Mammary epithelial cell (primary cell): ENCODE measurements at regions not wholly inside any gene's neighbourhood (a gene's known extent, or its start where the extent isn't known, plus 50 kb on each side); places are given as distances from the start of the nearest gene placed in this dataset.

Source experiments
- EZH2 ChIP-seq: IDR thresholded peaks from 2 replicates; pipeline ENCODE4 v1.6.1; 2012; ENCODE audit warnings: low read length, inconsistent platforms, borderline replicate concordance
- TF ChIP-seq, protein P1 (sequence below), 2 donors: IDR thresholded peaks in 1 of 2; conservative IDR thresholded peaks in 1 of 2; 2 replicates each; pipeline ENCODE4 v1.5.1; 2011 to 2012; ENCODE audit warnings: inconsistent platforms in 2 of 2, low read length in 2 of 2, mild to moderate bottlenecking in 2 of 2, control low read depth in 1 of 2, low read depth in 1 of 2; ENCODE audit not compliant: insufficient read depth in 1 of 2; ENCODE audit errors: extremely low read depth in 1 of 2

DNA sequence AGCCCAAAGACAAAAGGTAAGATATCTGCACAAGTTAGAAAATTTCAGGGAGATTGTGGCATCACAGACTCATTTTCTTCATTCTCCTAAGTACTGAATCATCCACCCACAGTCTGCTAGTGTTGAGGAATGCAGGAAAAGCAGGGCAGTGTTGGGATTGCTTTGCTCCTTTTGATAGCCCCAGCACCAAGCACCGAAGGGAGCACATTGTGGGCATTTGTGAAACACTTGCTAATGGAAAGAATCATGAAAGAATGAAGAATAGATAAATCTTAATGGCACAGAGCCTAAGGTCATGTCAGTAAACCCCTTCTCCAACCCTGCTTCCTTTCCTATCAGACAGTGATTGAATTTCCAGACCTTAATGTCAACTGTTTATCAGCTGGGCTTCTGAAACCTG is 103.1 kb upstream of the GPRIN3 start:
- TF ChIP-seq, protein P1, sequence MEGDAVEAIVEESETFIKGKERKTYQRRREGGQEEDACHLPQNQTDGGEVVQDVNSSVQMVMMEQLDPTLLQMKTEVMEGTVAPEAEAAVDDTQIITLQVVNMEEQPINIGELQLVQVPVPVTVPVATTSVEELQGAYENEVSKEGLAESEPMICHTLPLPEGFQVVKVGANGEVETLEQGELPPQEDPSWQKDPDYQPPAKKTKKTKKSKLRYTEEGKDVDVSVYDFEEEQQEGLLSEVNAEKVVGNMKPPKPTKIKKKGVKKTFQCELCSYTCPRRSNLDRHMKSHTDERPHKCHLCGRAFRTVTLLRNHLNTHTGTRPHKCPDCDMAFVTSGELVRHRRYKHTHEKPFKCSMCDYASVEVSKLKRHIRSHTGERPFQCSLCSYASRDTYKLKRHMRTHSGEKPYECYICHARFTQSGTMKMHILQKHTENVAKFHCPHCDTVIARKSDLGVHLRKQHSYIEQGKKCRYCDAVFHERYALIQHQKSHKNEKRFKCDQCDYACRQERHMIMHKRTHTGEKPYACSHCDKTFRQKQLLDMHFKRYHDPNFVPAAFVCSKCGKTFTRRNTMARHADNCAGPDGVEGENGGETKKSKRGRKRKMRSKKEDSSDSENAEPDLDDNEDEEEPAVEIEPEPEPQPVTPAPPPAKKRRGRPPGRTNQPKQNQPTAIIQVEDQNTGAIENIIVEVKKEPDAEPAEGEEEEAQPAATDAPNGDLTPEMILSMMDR (conservative IDR thresholded peaks at IDR 0.05 in 1 of 2, IDR thresholded peaks at IDR 0.05 in 1 of 2; ENCODE audit: extremely low read depth in 1 of 2, insufficient read depth in 1 of 2, low read depth in 1 of 2, low read length in 2 of 2): no peak
- no peak for TF ChIP-seq EZH2
